Stimulated activated CD8-positive, alpha-beta memory T cell treated with anti-CD3 and anti-CD28 coated beads, Interleukin-4, amount 100 ng/mL, for 24 hours (primary cell): ENCODE measurements at regions not wholly inside any gene's neighbourhood (a gene's known extent, or its start where the extent isn't known, plus 50 kb on each side); places are given as distances from the start of the nearest gene placed in this dataset.
"Not testable (repeated sequence)": the region's sequence is repeated elsewhere in the genome, so short reads cannot be mapped to it uniquely, and the experiment has no call there.

Experiments
- DNase-seq: peaks from one replicate; pipeline ENCODE4 v3.0.0-alpha.2; 2020; ENCODE audit warnings: low read depth

GRCh38 chr17:34015253-34015652 is 239.8 kb upstream of the CCL2 start:
- no peak for DNase-seq

GRCh38 chr17:34024386-34024785 is 230.7 kb upstream of the CCL2 start:
- DNase-seq, result no peak

GRCh38 chr17:34024806-34025551 is 230.1 kb upstream of the CCL2 start:
- no peak for DNase-seq

- DNase-seq, result not testable (repeated sequence)
These were observed 224.5 kb upstream of the CCL2 start for GRCh38 chr17:34030601-34031000.

- not testable (repeated sequence) for DNase-seq
These were observed 222.8 kb upstream of the CCL2 start for GRCh38 chr17:34032305-34032704.

GRCh38 chr17:34038786-34039185 is 216.3 kb upstream of the CCL2 start:
- not testable (repeated sequence) for DNase-seq

- DNase-seq, result not testable (repeated sequence)
These were observed 215.9 kb upstream of the CCL2 start for GRCh38 chr17:34039213-34039612.

- not testable (repeated sequence) for DNase-seq
These were observed 215.1 kb upstream of the CCL2 start for GRCh38 chr17:34039759-34040555.

GRCh38 chr17:34045990-34046389 is 209.1 kb upstream of the CCL2 start:
- no peak for DNase-seq

- no peak for DNase-seq
These were observed 204.0 kb upstream of the CCL2 start for GRCh38 chr17:34051046-34051445.

GRCh38 chr17:34054495-34054894 is 200.6 kb upstream of the CCL2 start:
- DNase-seq, result no peak

- DNase-seq, result no peak
These were observed 199.5 kb upstream of the CCL2 start for GRCh38 chr17:34055606-34056005.

GRCh38 chr17:34059423-34060220 is 195.5 kb upstream of the CCL2 start:
- no peak for DNase-seq

GRCh38 chr17:34066528-34066927 is 188.6 kb upstream of the CCL2 start:
- DNase-seq, result no peak

- no peak for DNase-seq
These were observed 188.1 kb upstream of the CCL2 start for GRCh38 chr17:34067011-34067410.

GRCh38 chr17:34068571-34068970 is 186.5 kb upstream of the CCL2 start:
- no peak for DNase-seq

- DNase-seq, result no peak
These were observed 184.4 kb upstream of the CCL2 start for GRCh38 chr17:34070712-34071111.

GRCh38 chr17:34071886-34072420 is 183.1 kb upstream of the CCL2 start:
- DNase-seq, result no peak

GRCh38 chr17:34075076-34075475 is 180.0 kb upstream of the CCL2 start:
- no peak for DNase-seq

- DNase-seq, result no peak
These were observed 178.1 kb upstream of the CCL2 start for GRCh38 chr17:34076743-34077631.

- DNase-seq, result no peak
These were observed 173.8 kb upstream of the CCL2 start for GRCh38 chr17:34081269-34081668.
